Stimulated activated CD4-positive, alpha-beta T cell treated with anti-CD3 and anti-CD28 coated beads, TNF-alpha, amount 100 ng/mL, for 48 hours (primary cell): ENCODE measurements at regions not wholly inside any gene's neighbourhood (a gene's known extent, or its start where the extent isn't known, plus 50 kb on each side); places are given as distances from the start of the nearest gene placed in this dataset.
"Not testable (repeated sequence)": the region's sequence is repeated elsewhere in the genome, so short reads cannot be mapped to it uniquely, and the experiment has no call there.

Experiments used
- DNase-seq, 3 donors: peaks; one replicate each; pipeline ENCODE4 v3.0.0-alpha.2; 2020; ENCODE audit warnings: low read depth in 3 of 3

- no peak for DNase-seq
These were observed 372.5 kb upstream of the WWC1 start for GRCh38 chr5:167918813-167919483.

DNA sequence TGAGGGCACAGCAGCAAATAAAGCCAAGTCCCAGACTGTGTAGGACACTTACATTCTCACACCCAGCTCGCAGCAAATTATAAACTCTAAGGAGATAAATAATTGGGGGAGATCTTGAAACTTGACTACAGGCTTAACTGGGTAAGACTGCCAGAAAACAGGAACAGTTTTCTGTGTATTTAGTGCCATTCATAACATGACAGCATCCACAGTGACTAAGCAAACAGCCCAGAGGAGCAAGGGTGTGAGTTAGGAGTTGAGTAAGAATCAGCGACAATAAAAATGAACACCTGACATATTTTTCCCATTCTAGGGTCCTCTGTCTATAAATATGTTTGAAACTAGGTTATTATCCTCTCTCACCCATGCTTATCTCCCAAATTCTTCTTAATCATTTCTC lies 370.9 kb upstream of the WWC1 start:
- no peak for DNase-seq

- DNase-seq: no peak
These were observed 369.6 kb upstream of the WWC1 start for GRCh38 chr5:167921796-167922195.

GRCh38 chr5:167923396-167923795 lies 368.0 kb upstream of the WWC1 start:
- no peak for DNase-seq

GRCh38 chr5:167929841-167930240 lies 361.6 kb upstream of the WWC1 start:
- DNase-seq: no peak

DNA sequence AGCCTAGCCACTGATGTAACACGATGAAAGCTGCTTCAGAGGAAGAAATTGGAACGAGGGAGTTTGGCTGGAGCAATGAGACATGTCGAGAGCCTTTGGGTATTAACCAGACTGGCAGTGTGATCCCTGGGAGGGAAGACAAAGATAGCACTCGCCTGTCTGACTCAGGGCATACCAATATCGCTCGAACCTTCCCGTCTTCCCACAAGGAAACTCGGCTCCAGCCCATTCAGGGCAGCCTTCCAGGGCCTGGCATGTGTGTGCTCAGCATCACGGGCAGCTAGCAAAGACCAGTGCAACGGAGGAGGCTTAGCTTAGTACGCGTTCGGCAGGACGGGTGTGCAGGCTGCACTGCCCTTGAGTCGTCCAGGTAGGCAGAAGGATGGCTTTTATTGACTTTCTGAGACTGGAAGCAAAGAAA lies 356.9 kb upstream of the WWC1 start:
- DNase-seq: no peak

DNA sequence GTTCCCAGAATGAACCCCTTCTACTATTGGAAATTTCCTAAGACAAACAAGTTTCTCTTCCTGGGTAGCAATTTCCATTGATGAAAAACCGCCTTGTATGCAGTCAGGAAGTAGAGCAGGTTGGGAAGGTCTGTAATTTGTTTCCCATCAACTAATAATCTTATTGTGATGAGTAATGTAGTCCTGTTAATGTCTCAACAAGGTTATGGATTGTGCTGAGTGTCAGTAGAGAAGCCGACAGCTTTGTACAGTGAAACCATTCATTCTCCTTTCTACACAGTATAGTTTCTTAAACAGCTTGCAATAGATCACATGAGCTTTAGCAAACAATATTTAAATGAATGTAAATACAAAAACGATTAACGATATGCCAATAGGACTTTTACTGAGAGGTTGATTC lies 355.4 kb upstream of the WWC1 start:
- no peak for DNase-seq

DNA sequence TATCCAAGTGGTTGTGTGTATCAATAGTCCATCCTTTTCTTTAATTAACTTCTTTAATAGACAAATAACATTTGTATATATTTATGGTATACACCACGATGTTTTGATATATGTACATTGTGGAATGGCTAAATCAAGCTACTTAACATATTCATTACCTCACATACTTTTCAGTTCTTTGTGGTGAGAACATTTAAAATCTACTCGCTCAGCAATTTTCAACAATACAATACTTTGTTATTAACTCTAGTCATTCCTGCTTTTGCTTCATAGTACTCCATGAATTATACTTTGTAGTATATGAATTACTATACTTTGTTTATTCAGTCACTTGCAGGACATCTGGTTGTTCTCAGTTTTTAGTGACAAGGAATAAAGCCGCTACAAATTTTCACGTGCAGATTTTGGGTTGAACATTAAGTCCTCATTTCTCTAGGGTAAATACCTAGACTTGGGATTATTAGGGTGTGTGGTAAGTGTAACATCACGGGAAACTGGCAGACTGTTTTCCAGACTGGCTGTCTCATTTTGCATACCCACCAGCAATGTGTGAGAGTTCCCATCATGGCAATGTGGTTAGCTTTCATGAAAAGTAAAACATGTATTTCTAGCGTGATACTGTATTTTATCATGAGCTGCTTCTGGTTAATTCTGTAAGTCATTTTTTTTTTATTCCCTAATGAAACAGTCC lies 354.4 kb upstream of the WWC1 start:
- no peak for DNase-seq

GRCh38 chr5:167937635-167937998 lies 353.8 kb upstream of the WWC1 start:
- no peak for DNase-seq

DNA sequence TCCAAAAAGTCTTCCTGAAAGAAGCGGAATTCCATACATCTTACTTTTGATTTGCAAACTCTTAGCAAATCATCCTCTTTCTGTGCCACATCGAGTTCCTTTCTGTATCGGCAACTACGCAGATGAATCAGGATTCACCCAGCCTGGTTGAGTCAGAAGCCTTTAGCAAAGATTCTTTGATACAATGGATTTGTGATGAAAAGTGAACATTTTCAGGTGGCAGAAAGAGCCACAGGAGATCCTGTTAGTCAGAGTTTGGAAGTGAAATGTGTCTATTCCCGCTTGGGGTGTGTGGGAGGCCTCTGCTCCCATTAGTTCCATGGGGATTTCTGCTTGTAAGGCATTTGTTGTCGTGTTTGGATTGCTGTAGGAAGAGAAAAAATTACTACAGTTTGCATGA lies 351.8 kb upstream of the WWC1 start:
- no peak for DNase-seq

DNA sequence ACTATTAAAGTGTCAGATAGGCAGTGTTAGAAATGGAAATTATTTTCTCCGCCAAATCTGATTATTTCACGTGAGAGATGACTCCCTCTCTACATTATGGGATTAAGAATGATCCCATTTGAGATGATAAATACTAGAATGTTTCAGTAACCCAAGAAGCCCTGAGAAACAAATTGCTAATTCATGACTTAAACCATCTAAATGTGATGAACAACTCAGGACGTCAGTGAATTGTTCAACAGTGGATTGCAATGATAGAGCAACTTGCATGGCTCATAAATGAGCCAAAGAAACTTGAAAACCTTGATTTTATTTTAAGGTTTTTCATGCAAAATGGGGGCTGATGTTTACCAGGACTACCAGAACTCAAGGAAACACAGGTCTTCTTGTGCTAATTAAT lies 350.5 kb upstream of the WWC1 start:
- DNase-seq: no peak

DNA sequence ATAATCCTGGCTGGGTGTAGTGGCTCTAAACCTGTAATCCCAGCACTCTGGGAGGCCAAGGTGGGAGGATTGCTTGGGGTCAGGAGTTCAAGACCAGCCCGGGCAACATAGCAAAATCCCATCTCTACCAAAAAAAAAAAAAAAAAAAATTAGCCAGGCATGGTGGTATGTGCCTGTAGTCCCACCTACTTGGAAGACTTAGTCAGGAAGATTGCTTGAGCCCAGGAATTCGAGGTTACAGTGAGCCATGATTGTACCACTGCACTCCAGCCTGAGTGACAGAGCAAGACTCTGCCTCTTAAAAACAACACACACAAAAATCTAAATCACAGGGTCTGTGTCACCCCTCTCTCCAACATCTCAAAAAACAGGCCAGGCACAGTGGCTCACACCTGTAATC lies 349.9 kb upstream of the WWC1 start:
- DNase-seq: not testable (repeated sequence)

DNA sequence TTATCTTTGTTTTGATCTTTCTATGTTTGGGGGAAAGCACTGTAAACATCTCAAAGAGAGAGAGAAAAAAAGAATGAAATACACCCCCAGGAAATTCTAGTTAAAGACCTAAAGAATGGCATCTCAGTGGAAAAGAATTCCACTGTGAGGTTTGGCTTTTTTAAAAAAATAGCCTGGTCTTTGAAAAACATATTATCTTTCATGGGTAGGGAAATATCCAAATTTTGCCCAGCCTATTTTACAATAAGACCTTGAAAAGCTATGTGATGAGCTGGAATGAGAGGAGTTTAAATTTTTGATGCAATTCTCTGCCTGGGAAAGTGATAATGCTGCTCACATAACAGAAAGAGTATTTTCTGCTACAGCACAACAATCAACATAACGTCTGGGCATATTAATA lies 348.1 kb upstream of the WWC1 start:
- DNase-seq: no peak

DNA sequence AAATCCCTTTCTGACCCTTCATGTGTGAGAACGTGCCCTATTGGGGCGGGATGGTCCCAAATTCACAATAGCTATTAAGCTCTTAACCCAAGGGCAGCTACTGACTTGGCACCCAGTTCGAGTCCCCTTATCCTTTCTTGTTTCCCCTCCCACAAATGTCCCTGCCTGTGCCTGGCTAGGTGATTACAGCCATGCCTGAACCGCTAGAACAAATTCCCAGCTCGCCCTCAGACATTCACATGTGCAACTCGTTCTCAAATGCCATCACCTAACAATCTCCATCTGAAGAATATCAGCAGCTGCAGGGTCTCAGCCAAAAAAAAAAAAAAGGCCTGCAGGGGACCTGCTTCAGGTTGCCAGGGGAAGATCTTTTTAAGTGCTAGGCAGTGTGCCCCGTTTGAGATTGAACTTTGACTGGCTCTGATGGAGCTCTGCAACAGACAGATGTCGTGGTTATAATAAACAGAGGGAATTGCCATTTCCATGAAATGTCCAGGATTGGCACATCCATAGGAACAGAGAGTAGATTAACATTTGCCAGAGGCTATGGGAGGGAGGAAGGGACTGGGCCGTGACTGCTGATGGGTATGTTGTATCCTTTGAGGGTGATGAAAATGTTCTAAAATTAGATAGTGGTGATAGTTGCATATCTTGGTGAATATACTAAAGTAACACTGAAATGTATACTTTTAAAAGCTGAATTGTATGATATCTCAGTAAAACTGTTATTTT lies 347.2 kb upstream of the WWC1 start:
- DNase-seq: no peak

GRCh38 chr5:167945542-167946384 lies 345.7 kb upstream of the WWC1 start:
- DNase-seq: no peak

DNA sequence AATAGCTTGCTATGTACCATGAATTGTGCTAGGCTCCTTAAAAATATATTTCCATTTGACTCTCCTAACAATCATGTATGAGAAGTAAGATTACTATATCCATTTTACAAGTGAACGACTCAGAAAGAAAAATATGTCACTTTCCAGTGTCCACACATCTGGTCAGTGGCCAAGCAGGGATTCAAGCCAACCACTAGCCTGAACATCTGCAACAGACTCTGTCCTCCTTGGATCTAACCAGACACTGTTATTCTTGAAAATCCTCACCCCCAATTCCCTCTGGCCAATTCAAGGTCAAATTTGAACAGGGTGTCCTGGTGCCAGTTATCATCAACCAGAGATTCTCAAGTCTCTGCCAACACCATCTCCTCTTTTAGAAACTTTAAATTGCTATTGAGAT lies 344.1 kb upstream of the WWC1 start:
- no peak for DNase-seq

- DNase-seq: no peak
These were observed 343.2 kb upstream of the WWC1 start for GRCh38 chr5:167948251-167948650.

- no peak for DNase-seq
These were observed 342.0 kb upstream of the WWC1 start for GRCh38 chr5:167949435-167949834.

DNA sequence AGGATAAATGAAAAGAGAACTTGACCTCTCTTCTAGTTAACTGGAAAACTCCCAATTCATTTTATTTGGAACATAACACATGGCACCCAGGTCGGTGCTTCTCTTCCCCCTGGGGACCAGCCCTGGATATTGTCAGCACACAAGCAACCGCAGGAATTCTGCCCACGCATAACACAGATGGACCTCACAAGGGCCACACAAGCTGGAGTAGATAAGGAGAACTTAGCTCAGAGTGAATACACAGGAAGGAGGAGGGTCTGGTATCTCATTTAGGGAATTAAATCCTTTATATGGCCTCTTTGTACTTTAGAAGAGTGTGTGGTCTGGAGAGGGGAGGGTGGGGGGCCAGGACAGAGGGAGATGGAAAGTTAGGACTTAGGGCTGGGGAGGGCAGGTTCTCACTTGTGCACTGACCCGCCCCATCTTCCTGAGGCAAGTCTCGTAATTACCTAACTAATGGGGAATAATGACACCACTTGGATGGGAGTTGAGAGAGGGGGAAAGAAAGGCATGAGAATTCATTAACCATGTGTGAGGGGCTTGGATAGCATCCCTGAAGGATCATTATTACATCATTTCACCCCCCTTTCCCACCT lies 341.2 kb upstream of the WWC1 start:
- no peak for DNase-seq

- DNase-seq: no peak
These were observed 340.3 kb upstream of the WWC1 start for GRCh38 chr5:167951116-167951515.

GRCh38 chr5:167952278-167952995 lies 339.0 kb upstream of the WWC1 start:
- DNase-seq: no peak
